ENCODE measurements at regions not wholly inside any gene's neighbourhood (a gene's known extent, or its start where the extent isn't known, plus 50 kb on each side); places are given as distances from the start of the nearest gene placed in this dataset.
"Not testable (repeated sequence)": the region's sequence is repeated elsewhere in the genome, so short reads cannot be mapped to it uniquely, and the experiment has no call there.

GRCh38 chr13:56501750-56502149 is 639.0 kb upstream of the PRR20A start (continued):
- TF ChIP-seq ZNF18 (tag by site-specific recombination; IDR thresholded peaks at IDR 0.05) (no peak), ZNF24 (tag by site-specific recombination; IDR thresholded peaks at IDR 0.05) (no peak), ZNF776 (tag by site-specific recombination; IDR thresholded peaks at IDR 0.05; ENCODE audit: borderline replicate concordance) (no peak), ZIC2 (tag by site-specific recombination; IDR thresholded peaks at IDR 0.05) (no peak)

GRCh38 chr13:56510836-56511235 is 629.9 kb upstream of the PRR20A start:
- CTCF ChIA-PET: no interaction called here
- Histone ChIP-seq H3K36me3 (ENCODE audit: control insufficient read depth in 2 of 2, insufficient read depth in 1 of 2, low read length in 2 of 2) (no peaks in the 10 kb centered on the region), H3K4me1 (ENCODE audit: control insufficient read depth, insufficient read depth, low read length) (no peaks in the 10 kb centered on the region), H3K27ac (ENCODE audit: extremely low read depth, low read depth, low read length) (no peak overlapping the region), H3K4me3 (ENCODE audit: low read depth, low read length) (no peak overlapping the region), H3K9me3 (ENCODE audit: control insufficient read depth, insufficient read depth, low read depth, low read length) (no peaks in the 10 kb centered on the region)
- POLR2A ChIA-PET: no interaction called here
- TF ChIP-seq ZNF324 (tag by site-specific recombination; IDR thresholded peaks at IDR 0.05): no peak
- TF ChIP-seq ZNF510 (tag by site-specific recombination; IDR thresholded peaks at IDR 0.05; ENCODE audit: insufficient replicate concordance): no peak
- peak; percentile 76 for TF ChIP-seq ATF2 (tag by site-specific recombination; IDR thresholded peaks at IDR 0.05; ENCODE audit: low read depth)

- CTCF ChIA-PET; H3K36me3 ChIP-seq (ENCODE audit: control insufficient read depth in 2 of 2, insufficient read depth in 1 of 2, low read length in 2 of 2); H3K4me1 ChIP-seq (ENCODE audit: control insufficient read depth, insufficient read depth, low read length); POLR2A ChIA-PET; H3K4me3 ChIP-seq (ENCODE audit: low read depth, low read length); H3K9me3 ChIP-seq (ENCODE audit: control insufficient read depth, insufficient read depth, low read depth, low read length); H3K27ac ChIP-seq (ENCODE audit: extremely low read depth, low read depth, low read length): not testable (repeated sequence)
These were observed 628.4 kb upstream of the PRR20A start for GRCh38 chr13:56512336-56512735.

GRCh38 chr13:56515441-56515840 is 625.3 kb upstream of the PRR20A start:
- no peaks in the 10 kb centered on the region for H3K9me3 ChIP-seq (ENCODE audit: control insufficient read depth, insufficient read depth, low read depth, low read length)
- H3K27ac ChIP-seq (ENCODE audit: extremely low read depth, low read depth, low read length): no peak overlapping the region
- H3K4me1 ChIP-seq (ENCODE audit: control insufficient read depth, insufficient read depth, low read length): no peaks in the 10 kb centered on the region
- H3K36me3 ChIP-seq (ENCODE audit: control insufficient read depth in 2 of 2, insufficient read depth in 1 of 2, low read length in 2 of 2): no peaks in the 10 kb centered on the region
- no peak overlapping the region for H3K4me3 ChIP-seq (ENCODE audit: low read depth, low read length)
- ChIA-PET POLR2A (no interaction called here), CTCF (no interaction called here)
- TF ChIP-seq ZFHX2 (tag by site-specific recombination; conservative IDR thresholded peaks at IDR 0.05): no peak
- no peak for TF ChIP-seq KLF8 (tag by site-specific recombination; IDR thresholded peaks at IDR 0.05)
- TF ChIP-seq KLF7 (tag by site-specific recombination; IDR thresholded peaks at IDR 0.05; ENCODE audit: borderline replicate concordance): no peak
- no peak for TF ChIP-seq ZNF623 (tag by site-specific recombination; IDR thresholded peaks at IDR 0.05)
- TF ChIP-seq GFI1B (tag by site-specific recombination; IDR thresholded peaks at IDR 0.05): no peak
- TF ChIP-seq ZNF292 (tag by site-specific recombination; IDR thresholded peaks at IDR 0.05; ENCODE audit: borderline replicate concordance, low read depth): no peak
- no peak for TF ChIP-seq ZNF776 (tag by site-specific recombination; IDR thresholded peaks at IDR 0.05; ENCODE audit: borderline replicate concordance)
- TF ChIP-seq ZBTB6 (tag by site-specific recombination; IDR thresholded peaks at IDR 0.05): no peak
- no peak for TF ChIP-seq ZNF639 (tag by site-specific recombination; IDR thresholded peaks at IDR 0.05)
- no peak for TF ChIP-seq ZNF621 (tag by site-specific recombination; IDR thresholded peaks at IDR 0.05)
- no peak for TF ChIP-seq ZNF26 (tag by site-specific recombination; IDR thresholded peaks at IDR 0.05)
- no peak for TF ChIP-seq ZNF433 (tag by site-specific recombination; IDR thresholded peaks at IDR 0.05; ENCODE audit: low read depth)
- TF ChIP-seq ZNF658 (tag by site-specific recombination; IDR thresholded peaks at IDR 0.05): no peak
- no peak for TF ChIP-seq PRDM6 (tag by site-specific recombination; IDR thresholded peaks at IDR 0.05)
- no peak for TF ChIP-seq KLF1 (tag by site-specific recombination; IDR thresholded peaks at IDR 0.05)
- TF ChIP-seq ZNF19 (tag by site-specific recombination; IDR thresholded peaks at IDR 0.05; ENCODE audit: low read depth): no peak
